HG02852 (cell line): ENCODE measurements at regions not wholly inside any gene's neighbourhood (a gene's known extent, or its start where the extent isn't known, plus 50 kb on each side); places are given as distances from the start of the nearest gene placed in this dataset.
"Not testable (repeated sequence)": the region's sequence is repeated elsewhere in the genome, so short reads cannot be mapped to it uniquely, and the experiment has no call there.

Experiments used
- ATAC-seq: cut with Tn5 transposase; IDR thresholded peaks from one replicate; pipeline ENCODE4 v1.9.1; 2021; ENCODE audit warnings: mild to moderate bottlenecking, moderate library complexity; ENCODE audit not compliant: unreplicated experiment

DNA sequence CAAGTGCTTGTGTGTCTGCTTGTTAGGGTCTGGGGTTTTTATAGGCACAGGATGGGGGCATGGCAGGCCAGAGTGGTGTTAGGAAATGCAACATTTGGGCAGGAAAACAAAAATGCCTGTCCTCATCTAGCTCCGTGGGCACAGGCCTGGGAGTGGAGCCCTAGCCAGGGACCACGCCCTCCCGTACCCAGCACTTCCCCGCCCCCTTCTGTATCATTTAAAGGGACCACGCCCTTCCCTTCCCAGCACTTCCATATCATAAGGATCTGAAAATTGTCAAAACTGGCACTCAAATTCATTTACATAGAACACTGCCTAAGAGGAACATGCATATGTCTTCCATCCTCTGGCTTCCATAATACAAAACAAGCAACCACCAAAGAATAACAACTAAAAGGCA, 185.8 kb downstream of the B3GLCT start:
- no peak for ATAC-seq

DNA sequence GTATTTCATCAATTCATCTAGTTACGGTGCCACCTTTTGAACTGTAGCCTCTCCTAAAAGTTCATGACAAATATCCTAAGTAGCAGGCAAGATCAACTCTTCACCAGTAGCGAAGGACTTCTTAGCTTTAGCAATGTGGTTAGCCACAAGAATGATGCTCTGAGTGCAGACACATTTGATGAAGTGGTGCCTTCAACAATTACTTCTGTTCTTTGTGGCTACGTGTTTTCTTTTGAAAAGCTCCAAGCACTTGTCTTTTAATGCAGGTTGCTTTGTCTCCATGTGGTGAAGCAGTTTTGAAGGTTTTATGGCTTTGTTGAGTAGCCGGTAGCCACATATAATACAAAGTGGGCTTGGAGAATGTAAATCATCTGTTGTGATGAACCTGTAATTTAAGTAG, 194.7 kb downstream of the B3GLCT start:
- ATAC-seq: no peak

- ATAC-seq: no peak
These were observed 195.3 kb downstream of the B3GLCT start for GRCh38 chr13:31395090-31395489.

DNA sequence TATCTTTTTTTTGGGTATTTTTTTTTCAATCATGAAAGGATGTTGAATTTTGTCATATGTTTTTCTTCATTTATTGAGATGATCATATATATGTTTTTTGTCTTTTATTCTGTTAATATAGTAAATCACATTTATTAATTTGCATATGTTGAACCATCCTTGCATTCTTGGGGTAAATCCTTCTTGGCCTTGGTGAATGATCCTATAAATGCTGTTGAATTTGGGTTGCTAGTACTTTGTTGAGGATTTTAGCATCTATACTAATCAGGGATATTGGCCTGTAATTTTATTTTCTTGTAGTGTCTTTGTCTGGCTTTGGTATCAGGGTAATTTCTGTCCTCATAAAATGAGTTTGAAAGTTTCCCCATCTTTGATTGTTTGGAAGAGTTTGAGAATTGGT, 199.9 kb downstream of the B3GLCT start:
- no peak for ATAC-seq

GRCh38 chr13:31403711-31404110, 203.9 kb downstream of the B3GLCT start:
- not testable (repeated sequence) for ATAC-seq

DNA sequence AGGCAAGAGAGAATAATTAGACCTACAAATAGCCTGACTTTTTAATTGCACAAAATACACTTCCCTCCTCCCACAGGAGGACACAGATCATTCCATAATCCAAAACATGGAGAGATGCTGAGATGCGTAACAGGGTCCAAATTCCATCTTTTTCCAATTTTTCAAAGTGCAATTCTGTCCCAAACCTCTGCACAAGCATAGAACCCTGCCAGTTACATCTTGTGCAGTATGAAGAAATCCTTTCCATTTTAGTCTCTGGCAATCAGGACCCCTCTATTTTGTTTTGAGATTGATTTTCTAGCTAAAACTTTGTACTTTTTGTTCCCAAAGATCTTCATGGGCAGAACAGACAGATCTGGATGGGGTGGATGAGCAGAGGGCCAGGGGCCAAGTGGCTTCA, 209.2 kb downstream of the B3GLCT start:
- no peak for ATAC-seq

DNA sequence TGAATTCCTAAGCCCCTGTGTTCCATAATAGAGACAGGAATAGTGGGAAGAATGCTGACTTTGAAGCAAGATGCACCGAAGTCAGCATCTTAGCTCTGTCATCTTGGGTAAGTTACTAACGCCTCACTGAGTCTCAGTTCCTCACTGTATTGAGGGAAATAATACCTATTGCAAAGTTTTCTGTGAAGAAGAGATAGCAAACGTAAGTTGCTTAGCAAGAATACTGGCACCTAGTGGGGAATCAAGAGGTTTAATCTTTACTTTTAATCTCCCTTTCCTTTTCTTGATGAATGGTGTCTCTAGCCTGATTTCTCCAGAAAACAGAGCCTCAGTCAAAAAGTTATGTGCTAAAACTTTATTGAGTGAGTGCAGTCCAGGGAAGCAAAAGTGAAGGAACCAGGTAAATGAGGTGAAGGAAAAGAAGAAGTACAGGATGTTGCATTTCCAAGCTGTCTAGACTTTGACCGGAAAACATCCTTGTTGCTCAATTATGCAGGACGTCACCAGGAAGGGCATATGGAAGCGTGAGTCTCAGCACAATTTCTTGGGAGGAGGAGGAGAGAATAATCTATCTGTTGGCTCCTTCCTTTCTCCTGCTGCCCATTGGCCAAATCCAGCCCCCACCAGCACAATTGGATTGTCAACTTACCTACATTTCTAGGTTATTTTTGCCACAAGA, 210.0 kb downstream of the B3GLCT start:
- ATAC-seq: no peak

DNA sequence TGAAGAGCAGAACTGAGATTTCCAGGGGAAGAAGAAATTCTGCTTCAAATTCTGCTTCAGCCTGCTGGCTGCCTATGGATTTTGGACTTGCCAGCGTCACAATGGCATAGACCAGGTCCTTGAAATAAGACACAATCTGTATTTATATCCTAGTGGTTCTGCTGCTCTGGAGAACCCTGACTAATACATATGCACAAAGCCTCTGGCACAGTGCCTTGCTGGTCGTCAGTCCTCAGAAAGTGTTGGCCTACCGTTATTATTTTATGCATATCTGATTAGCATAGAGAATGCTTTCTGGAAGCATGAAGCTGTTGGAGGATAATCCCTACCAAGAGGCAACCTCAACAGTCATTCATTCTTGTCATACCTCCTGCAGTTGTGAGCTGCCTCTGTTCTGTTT, 213.7 kb downstream of the B3GLCT start:
- ATAC-seq: no peak

- ATAC-seq: no peak
These were observed 216.3 kb downstream of the B3GLCT start for GRCh38 chr13:31416066-31416465.

- no peak for ATAC-seq
These were observed 218.4 kb downstream of the B3GLCT start for GRCh38 chr13:31418186-31418585.

DNA sequence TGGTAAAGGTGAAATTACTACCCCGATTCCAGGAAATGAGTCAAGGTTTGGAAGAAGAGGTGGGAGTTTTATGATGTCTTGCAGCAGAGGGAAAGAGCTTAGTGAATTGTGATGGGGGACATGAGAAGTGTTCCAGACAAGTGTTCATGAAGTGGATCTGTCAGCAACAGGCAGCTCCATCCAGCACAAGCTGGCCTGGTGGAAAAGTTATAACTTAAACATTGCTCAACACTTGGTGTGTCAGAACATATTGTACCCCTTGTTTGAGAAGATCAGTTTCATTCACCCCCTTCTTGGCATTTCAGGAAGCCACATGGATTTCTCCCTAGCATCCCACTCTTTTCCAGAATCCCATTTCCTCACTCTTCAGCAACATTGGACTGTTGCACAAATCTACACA, 222.0 kb downstream of the B3GLCT start:
- no peak for ATAC-seq

GRCh38 chr13:31424130-31424729, 224.5 kb downstream of the B3GLCT start:
- peak; percentile 93 for ATAC-seq

DNA sequence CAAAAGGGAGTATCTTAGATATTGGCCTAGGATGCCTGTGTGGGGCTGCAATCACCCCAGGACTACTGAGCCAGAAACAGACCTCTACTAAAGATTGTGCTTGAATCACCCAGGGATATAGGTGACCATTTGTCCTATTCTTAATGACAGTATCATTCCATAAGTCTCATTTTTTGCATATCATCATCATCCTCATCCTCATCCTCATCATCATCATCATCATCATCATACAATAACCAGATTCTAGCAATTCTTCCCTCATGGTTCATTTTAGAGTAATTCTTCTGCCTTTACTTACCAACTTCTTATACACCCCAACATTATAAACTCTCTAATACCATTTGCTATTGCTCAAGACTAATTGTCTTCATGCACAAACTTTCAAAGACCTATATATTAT, 226.6 kb downstream of the B3GLCT start:
- ATAC-seq: no peak

GRCh38 chr13:31427151-31428100, 227.7 kb downstream of the B3GLCT start:
- ATAC-seq: no peak

GRCh38 chr13:31431722-31432137, 232.0 kb downstream of the B3GLCT start:
- no peak for ATAC-seq

- no peak for ATAC-seq
These were observed 233.4 kb downstream of the B3GLCT start for GRCh38 chr13:31433207-31433606.

DNA sequence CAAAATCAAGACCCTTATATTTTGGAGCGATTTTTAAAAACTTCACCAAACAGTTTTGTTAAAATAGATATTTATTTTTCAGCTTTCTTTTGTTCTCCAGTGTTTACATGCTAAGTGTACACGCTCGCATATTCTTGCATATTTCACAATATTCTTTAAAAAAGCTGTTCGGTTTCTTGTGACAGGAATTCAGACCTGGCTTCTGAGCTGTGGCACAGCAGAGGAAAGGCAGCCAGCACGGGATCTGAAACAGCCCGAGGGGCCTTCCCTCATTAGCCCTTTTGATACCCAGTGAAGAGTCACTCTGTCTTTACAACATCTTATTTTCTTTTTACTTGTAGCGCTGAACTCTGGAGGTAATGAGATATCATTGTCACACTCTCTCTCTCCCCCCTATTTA, 234.0 kb downstream of the B3GLCT start:
- ATAC-seq: no peak

- no peak for ATAC-seq
These were observed 234.8 kb downstream of the B3GLCT start for GRCh38 chr13:31434613-31435012.

- ATAC-seq: no peak
These were observed 235.8 kb downstream of the B3GLCT start for GRCh38 chr13:31435536-31435935.

DNA sequence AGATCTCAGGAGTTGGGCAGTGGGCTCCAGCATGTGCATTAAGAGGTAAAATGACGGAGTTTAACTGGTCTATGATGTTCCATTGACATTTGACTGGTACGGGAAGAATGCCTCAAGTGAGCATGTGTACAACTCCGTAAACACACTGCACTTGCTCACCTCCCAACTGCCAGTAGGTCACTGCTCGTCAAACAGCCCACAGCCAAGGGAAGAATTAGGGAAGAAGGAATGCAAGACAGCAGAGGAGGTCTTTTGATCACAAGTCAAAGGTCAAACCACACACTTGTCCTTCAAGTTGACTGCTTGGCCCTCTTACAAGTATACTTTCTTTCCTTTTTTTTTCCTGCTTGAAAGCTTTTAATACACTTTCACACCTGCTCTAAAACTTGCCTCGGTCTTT, 236.7 kb downstream of the B3GLCT start:
- no peak for ATAC-seq

DNA sequence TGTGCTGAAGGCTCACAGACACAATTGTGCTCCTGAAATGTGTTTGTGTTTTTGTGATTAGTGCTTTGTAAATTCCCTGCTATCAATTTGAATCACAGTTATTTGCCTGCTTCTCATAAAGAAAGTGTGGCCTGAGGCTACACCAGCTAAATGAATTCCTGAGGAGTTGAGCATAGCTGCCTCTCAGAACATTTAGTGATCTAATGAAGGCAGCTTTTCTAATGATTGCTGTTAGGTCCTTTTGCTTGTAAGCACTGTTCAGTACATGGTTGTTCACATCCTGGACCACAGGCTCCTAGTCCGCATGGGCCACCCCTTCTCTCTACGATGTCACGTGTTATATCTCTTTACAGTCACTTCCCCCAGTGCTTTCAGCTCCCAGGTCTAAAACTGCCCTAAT, 238.2 kb downstream of the B3GLCT start:
- ATAC-seq: no peak

DNA sequence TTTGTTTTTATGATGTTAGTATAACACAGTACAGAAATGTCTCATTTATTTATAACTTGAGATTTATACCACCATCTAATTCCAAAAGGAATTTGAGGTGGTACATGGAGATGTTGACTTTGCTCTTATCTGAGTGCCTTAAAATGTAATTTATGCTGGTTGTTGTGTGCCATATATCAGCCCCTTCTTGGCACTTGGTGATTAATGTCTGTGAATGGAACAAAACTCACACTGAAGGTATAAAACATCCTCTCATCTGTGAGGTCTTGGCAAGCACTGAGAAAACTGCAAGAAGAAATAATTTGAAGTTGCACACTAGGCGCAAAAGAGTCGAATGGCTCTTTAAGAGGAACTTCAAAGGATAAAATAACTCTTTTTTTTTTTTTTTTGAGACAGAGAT, 240.4 kb downstream of the B3GLCT start:
- no peak for ATAC-seq
